Heart left ventricle (tissue), 16 donors: ENCODE measurements at regions not wholly inside any gene's neighbourhood (a gene's known extent, or its start where the extent isn't known, plus 50 kb on each side); places are given as distances from the start of the nearest gene placed in this dataset.

Source experiments
- ATAC-seq, 4 donors: fragments of 200-7000 bp; cut with Tn5 transposase; one replicate each; pipeline ENCODE4 v1.9.1; 2020 to 2022; ENCODE audit warnings: moderate library complexity in 4 of 4, mild to moderate bottlenecking in 3 of 4, moderate number of reproducible peaks in 1 of 4
- DNase-seq, 5 donors: peaks; one replicate each; pipeline ENCODE4 v3.0.0-alpha.2; 2020
- H3K27ac ChIP-seq, 12 donors: fragments of 200-600 bp; sonication (generic) in 4 of 12; one replicate each; pipeline versions ENCODE4 v1.5.0 to v1.8.0; 2016 to 2022; ENCODE audit warnings: mild to moderate bottlenecking in 2 of 12
- H3K27me3 ChIP-seq, 9 donors: fragments of 200-600 bp; sonication (generic) in 2 of 9; one replicate each; pipeline versions ENCODE4 v1.5.1 to v1.8.0; 2016 to 2022; ENCODE audit warnings: mild to moderate bottlenecking in 3 of 9
- H3K36me3 ChIP-seq, 9 donors: fragments of 200-600 bp; sonication (generic) in 2 of 9; one replicate each; pipeline versions ENCODE4 v1.5.0 to v1.8.0; 2018 to 2022; ENCODE audit warnings: mild to moderate bottlenecking in 2 of 9
- H3K4me1 ChIP-seq, 12 donors: fragments of 200-600 bp; sonication (generic) in 4 of 12; one replicate each; pipeline versions ENCODE4 v1.5.0 to v1.8.0; 2016 to 2022; ENCODE audit warnings: mild to moderate bottlenecking in 3 of 12
- H3K4me3 ChIP-seq, 12 donors: fragments of 200-600 bp; sonication (generic) in 4 of 12; one replicate each; pipeline versions ENCODE4 v1.5.0 to v1.8.0; 2017 to 2022; ENCODE audit warnings: mild to moderate bottlenecking in 9 of 12, moderate library complexity in 4 of 12
- H3K9me3 ChIP-seq, 12 donors: fragments of 200-600 bp; sonication (generic) in 4 of 12; one replicate each; pipeline versions ENCODE4 v1.5.0 to v1.8.0; 2016 to 2022; ENCODE audit warnings: mild to moderate bottlenecking in 1 of 12
- CTCF ChIP-seq, 12 donors: fragments of 200-600 bp; sonication (generic) in 4 of 12; IDR thresholded peaks; one replicate each; pipeline versions ENCODE4 v1.5.0 to v1.8.0; 2018 to 2022; ENCODE audit warnings: antibody characterized with exemption in 12 of 12, mild to moderate bottlenecking in 5 of 12
- POLR2A ChIP-seq, 2 donors: fragments of 450-650 bp; IDR thresholded peaks; one replicate each; pipeline ENCODE4 v1.6.1; 2017; ENCODE audit warnings: antibody characterized with exemption in 2 of 2, mild to moderate bottlenecking in 2 of 2, moderate library complexity in 2 of 2
- WGBS, 4 donors: extraction: QIAGEN DNeasy Blood & Tissue Kit in 2 of 4; methylation state at CpG; one replicate each; pipeline versions ENCODE4 v1.1.5 to v1.1.7; 2013 to 2018; 5-methylcytosine and 5-hydroxymethylcytosine counted together
- intact Hi-C, 10 donors: fragments of 100-400 bp; cut with DNase I; formaldehyde crosslinking; loops; one replicate each; pipeline versions ENCODE4 v1.11.1 to v1.14.2; 2022
- donor health status: ischemic (EF 13 %, LVEDD 7.1; RV severe dilation, severe dysfunction).
- donor health status: healthy with polysubstance abuse.
- donor health status: DM: no; HTN: yes; CAD: no.
- donor health status: DM: no; HTN: no; CAD: no.
- donor health status: ischemic (EF 25% LVEDD 6.9; RV normal size, moderate dysfunction).
- donor health status: ischemic (EF 25% LVEDD 5.7; RV mildly dilated, moderate dysfunction).
- donor health status: healthy.
- donor health status: DM: yes; HTN: yes; CAD: no.
- donor health status: ischemic (EF 35%, LVEDD 5.7; RV mildly dilated, moderate dysfunction).
- donor health status: nonischemic (EF 11% LVEDD 7.7; RV severe dilation, severe dysfunction).
- donor health status: DM: yes; HTN: yes; CAD: no.
- donor health status: PGD.
- donor health status: ischemic (EF 29% LVEDD 5.4; RV normal size, mild dysfunction).
- donor health status: nonischemic (EF 23%, LVEDD 6.1; RV moderate dilation, normal function).

GRCh38 chr10:64130152-64130551 is 609.0 kb downstream of the REEP3 start:
- Histone ChIP-seq H3K36me3 (no peaks in the 10 kb centered on the region), H3K4me3 (no peak overlapping the region), H3K9me3 (peaks cover 0 to 4% (median 0%) of the 10 kb centered on the region in 12 donors), H3K27me3 (no peaks in the 10 kb centered on the region), H3K27ac (no peak overlapping the region), H3K4me1 (no peaks in the 10 kb centered on the region)
- no peak for ATAC-seq
- no peak for DNase-seq
- intact Hi-C loops = no loop called here
- no peak for TF ChIP-seq POLR2A (IDR thresholded peaks at IDR 0.05)
- peak in 1 of 12 donors; percentile 13 for TF ChIP-seq CTCF (IDR thresholded peaks at IDR 0.05)
- 63 to 70% (median 68%) methylated on average over 1 of the region's 1 CpG for WGBS, 4 donors

GRCh38 chr10:64134676-64135075 is 613.5 kb downstream of the REEP3 start:
- TF ChIP-seq CTCF (IDR thresholded peaks at IDR 0.05) (no peak), POLR2A (IDR thresholded peaks at IDR 0.05) (no peak)
- H3K27ac ChIP-seq = no peak overlapping the region
- intact Hi-C loops = no loop called here
- WGBS, 4 donors = 75 to 95% (median 80%) methylated on average over 1 of the region's 1 CpG
- H3K27me3 ChIP-seq = no peaks in the 10 kb centered on the region
- H3K9me3 ChIP-seq = no peaks in the 10 kb centered on the region
- no peaks in the 10 kb centered on the region for H3K4me1 ChIP-seq
- DNase-seq (no peak), ATAC-seq (no peak)
- H3K4me3 ChIP-seq = no peak overlapping the region
- no peaks in the 10 kb centered on the region for H3K36me3 ChIP-seq

- DNase-seq (no peak), ATAC-seq (no peak)
- TF ChIP-seq POLR2A (IDR thresholded peaks at IDR 0.05) = no peak
- TF ChIP-seq CTCF (IDR thresholded peaks at IDR 0.05) = no peak
- Histone ChIP-seq H3K4me1 (no peaks in the 10 kb centered on the region), H3K36me3 (no peaks in the 10 kb centered on the region), H3K4me3 (no peak overlapping the region), H3K27me3 (no peaks in the 10 kb centered on the region), H3K9me3 (peaks cover 0 to 4% (median 0%) of the 10 kb centered on the region in 12 donors), H3K27ac (no peak overlapping the region)
- WGBS, 4 donors = 85 to 93% (median 89%) methylated on average over 3 of the region's 3 CpGs
- intact Hi-C loops = no loop called here
These were observed 621.2 kb downstream of the REEP3 start for GRCh38 chr10:64142395-64142794.

- Histone ChIP-seq H3K4me3 (no peak overlapping the region), H3K9me3 (no peaks in the 10 kb centered on the region), H3K27me3 (no peaks in the 10 kb centered on the region), H3K36me3 (no peaks in the 10 kb centered on the region), H3K27ac (no peak overlapping the region), H3K4me1 (no peaks in the 10 kb centered on the region)
- DNase-seq = no peak
- intact Hi-C loops = no loop called here
- no peak for ATAC-seq
- TF ChIP-seq CTCF (IDR thresholded peaks at IDR 0.05) (no peak), POLR2A (IDR thresholded peaks at IDR 0.05) (no peak)
These were observed 627.4 kb downstream of the REEP3 start for GRCh38 chr10:64148607-64149006.
